Liver (tissue), 3 donors: ENCODE measurements at regions not wholly inside any gene's neighbourhood (a gene's known extent, or its start where the extent isn't known, plus 50 kb on each side); places are given as distances from the start of the nearest gene placed in this dataset.

Experiments
- EGR1 ChIP-seq, 2 donors: IDR thresholded peaks; 2 replicates each; pipeline ENCODE4 v1.6.1; 2016 to 2018; ENCODE audit warnings: antibody characterized with exemption in 2 of 2, low read depth in 2 of 2
- FOXA1 ChIP-seq: IDR thresholded peaks from 2 replicates; pipeline ENCODE4 v1.6.1; 2016; ENCODE audit warnings: antibody characterized with exemption
- FOXA2 ChIP-seq: IDR thresholded peaks from 2 replicates; pipeline ENCODE4 v1.6.1; 2016; ENCODE audit warnings: antibody characterized with exemption
- GABPA ChIP-seq, 2 donors: IDR thresholded peaks in 1 of 2; conservative IDR thresholded peaks in 1 of 2; 2 replicates each; pipeline ENCODE4 v1.6.1; 2016; ENCODE audit warnings: antibody characterized with exemption in 2 of 2, mild to moderate bottlenecking in 1 of 2, moderate library complexity in 1 of 2
- JUND ChIP-seq, 2 donors: IDR thresholded peaks; 2 replicates each; pipeline ENCODE4 v1.6.1; 2016; ENCODE audit warnings: antibody characterized with exemption in 2 of 2
- NR2F2 ChIP-seq: IDR thresholded peaks from 2 replicates; pipeline ENCODE4 v1.6.1; 2016; ENCODE audit warnings: antibody characterized with exemption
- RAD21 ChIP-seq, 2 donors: IDR thresholded peaks; 2 replicates each; pipeline ENCODE4 v1.6.1; 2016; ENCODE audit warnings: antibody characterized with exemption in 2 of 2, mild to moderate bottlenecking in 2 of 2
- RXRA ChIP-seq, 2 donors: IDR thresholded peaks; 2 replicates each; pipeline ENCODE4 v1.6.1; 2017 to 2018; ENCODE audit warnings: antibody characterized with exemption in 2 of 2, mild to moderate bottlenecking in 1 of 2
- SP1 ChIP-seq: IDR thresholded peaks from 2 replicates; pipeline ENCODE4 v1.6.1; 2018; ENCODE audit warnings: antibody characterized with exemption, mild to moderate bottlenecking
- TAF1 ChIP-seq: conservative IDR thresholded peaks from 2 replicates; pipeline ENCODE4 v1.6.1; 2016; ENCODE audit warnings: antibody characterized with exemption, mild to moderate bottlenecking
- YY1 ChIP-seq: IDR thresholded peaks from 2 replicates; pipeline ENCODE4 v1.6.1; 2016; ENCODE audit warnings: antibody characterized with exemption, mild to moderate bottlenecking
- TF ChIP-seq, protein P1 (sequence below): fragments of 150-350 bp; IDR thresholded peaks from 2 replicates; pipeline ENCODE4 v1.5.1; 2017; ENCODE audit warnings: improper control_type of control experiment, low read depth, low read length; ENCODE audit not compliant: missing input control
- TF ChIP-seq, protein P2 (sequence below): IDR thresholded peaks from 2 replicates; pipeline ENCODE4 v1.6.1; 2016; ENCODE audit warnings: antibody characterized with exemption
- TF ChIP-seq, protein P3 (sequence below): IDR thresholded peaks from 2 replicates; pipeline ENCODE4 v1.6.1; 2016; ENCODE audit warnings: antibody characterized with exemption, mild to moderate bottlenecking
- donor health status: healthy.
- donor health status: healthy.

GRCh38 chr2:49240608-49241007, 86.3 kb upstream of the FSHR start:
- TF ChIP-seq RAD21 (IDR thresholded peaks at IDR 0.05) (no peak), TAF1 (no peak), SP1 (no peak), EGR1 (IDR thresholded peaks at IDR 0.05; ENCODE audit: low read depth in 2 of 2) (no peak), NR2F2 (no peak), FOXA2 (no peak), FOXA1 (no peak), GABPA (IDR thresholded peaks at IDR 0.05 in 1 of 2, conservative IDR thresholded peaks at IDR 0.05 in 1 of 2) (no peak), YY1 (no peak), JUND (IDR thresholded peaks at IDR 0.05) (no peak), RXRA (IDR thresholded peaks at IDR 0.05) (no peak)
- TF ChIP-seq, protein P1, sequence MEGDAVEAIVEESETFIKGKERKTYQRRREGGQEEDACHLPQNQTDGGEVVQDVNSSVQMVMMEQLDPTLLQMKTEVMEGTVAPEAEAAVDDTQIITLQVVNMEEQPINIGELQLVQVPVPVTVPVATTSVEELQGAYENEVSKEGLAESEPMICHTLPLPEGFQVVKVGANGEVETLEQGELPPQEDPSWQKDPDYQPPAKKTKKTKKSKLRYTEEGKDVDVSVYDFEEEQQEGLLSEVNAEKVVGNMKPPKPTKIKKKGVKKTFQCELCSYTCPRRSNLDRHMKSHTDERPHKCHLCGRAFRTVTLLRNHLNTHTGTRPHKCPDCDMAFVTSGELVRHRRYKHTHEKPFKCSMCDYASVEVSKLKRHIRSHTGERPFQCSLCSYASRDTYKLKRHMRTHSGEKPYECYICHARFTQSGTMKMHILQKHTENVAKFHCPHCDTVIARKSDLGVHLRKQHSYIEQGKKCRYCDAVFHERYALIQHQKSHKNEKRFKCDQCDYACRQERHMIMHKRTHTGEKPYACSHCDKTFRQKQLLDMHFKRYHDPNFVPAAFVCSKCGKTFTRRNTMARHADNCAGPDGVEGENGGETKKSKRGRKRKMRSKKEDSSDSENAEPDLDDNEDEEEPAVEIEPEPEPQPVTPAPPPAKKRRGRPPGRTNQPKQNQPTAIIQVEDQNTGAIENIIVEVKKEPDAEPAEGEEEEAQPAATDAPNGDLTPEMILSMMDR: no peak
- TF ChIP-seq, protein P2, sequence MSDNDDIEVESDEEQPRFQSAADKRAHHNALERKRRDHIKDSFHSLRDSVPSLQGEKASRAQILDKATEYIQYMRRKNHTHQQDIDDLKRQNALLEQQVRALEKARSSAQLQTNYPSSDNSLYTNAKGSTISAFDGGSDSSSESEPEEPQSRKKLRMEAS: no peak
- TF ChIP-seq, protein P3, sequence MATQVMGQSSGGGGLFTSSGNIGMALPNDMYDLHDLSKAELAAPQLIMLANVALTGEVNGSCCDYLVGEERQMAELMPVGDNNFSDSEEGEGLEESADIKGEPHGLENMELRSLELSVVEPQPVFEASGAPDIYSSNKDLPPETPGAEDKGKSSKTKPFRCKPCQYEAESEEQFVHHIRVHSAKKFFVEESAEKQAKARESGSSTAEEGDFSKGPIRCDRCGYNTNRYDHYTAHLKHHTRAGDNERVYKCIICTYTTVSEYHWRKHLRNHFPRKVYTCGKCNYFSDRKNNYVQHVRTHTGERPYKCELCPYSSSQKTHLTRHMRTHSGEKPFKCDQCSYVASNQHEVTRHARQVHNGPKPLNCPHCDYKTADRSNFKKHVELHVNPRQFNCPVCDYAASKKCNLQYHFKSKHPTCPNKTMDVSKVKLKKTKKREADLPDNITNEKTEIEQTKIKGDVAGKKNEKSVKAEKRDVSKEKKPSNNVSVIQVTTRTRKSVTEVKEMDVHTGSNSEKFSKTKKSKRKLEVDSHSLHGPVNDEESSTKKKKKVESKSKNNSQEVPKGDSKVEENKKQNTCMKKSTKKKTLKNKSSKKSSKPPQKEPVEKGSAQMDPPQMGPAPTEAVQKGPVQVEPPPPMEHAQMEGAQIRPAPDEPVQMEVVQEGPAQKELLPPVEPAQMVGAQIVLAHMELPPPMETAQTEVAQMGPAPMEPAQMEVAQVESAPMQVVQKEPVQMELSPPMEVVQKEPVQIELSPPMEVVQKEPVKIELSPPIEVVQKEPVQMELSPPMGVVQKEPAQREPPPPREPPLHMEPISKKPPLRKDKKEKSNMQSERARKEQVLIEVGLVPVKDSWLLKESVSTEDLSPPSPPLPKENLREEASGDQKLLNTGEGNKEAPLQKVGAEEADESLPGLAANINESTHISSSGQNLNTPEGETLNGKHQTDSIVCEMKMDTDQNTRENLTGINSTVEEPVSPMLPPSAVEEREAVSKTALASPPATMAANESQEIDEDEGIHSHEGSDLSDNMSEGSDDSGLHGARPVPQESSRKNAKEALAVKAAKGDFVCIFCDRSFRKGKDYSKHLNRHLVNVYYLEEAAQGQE: no peak
